Gastrocnemius medialis (tissue), 4 donors: ENCODE measurements at regions not wholly inside any gene's neighbourhood (a gene's known extent, or its start where the extent isn't known, plus 50 kb on each side); places are given as distances from the start of the nearest gene placed in this dataset.

Experiments used
- CTCF ChIP-seq, 5 experiments: fragments of 450-650 bp in 3 of 5; fragments of 200-600 bp in 2 of 5; sonication (generic) in 2 of 5; IDR thresholded peaks in 4 of 5; conservative IDR thresholded peaks in 1 of 5; 1 replicate in 4 of 5; 2 replicates in 1 of 5; pipeline ENCODE4 v1.5.1; 2016 to 2019; ENCODE audit warnings: antibody characterized with exemption in 5 of 5, mild to moderate bottlenecking in 3 of 5, moderate library complexity in 3 of 5
- POLR2A ChIP-seq, 2 donors: fragments of 450-650 bp; IDR thresholded peaks; one replicate each; pipeline ENCODE4 v1.6.1; 2017; ENCODE audit warnings: antibody characterized with exemption in 2 of 2, mild to moderate bottlenecking in 2 of 2, moderate library complexity in 2 of 2

DNA sequence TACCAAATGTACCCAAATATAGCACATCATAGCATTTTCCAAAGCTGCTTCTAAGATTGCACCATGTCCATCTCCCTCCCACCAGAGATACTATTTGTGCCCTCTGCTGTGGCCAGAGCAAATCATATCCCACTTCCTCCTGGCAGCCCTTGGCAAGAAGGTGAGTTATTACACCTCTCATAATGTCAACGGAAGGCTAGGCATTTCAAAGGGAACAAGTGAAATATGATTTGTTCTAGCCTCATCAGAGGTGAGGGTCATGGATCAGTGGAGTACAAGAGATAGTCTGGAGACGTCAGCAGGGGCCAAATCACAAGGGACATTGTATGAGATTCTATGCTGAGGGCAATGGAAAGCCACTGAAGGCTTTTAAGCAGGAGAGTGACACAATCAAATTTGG, 90.2 kb upstream of the BCAR3 start:
- TF ChIP-seq CTCF (IDR thresholded peaks at IDR 0.05 in 4 of 5, conservative IDR thresholded peaks at IDR 0.05 in 1 of 5) (no peak), POLR2A (IDR thresholded peaks at IDR 0.05) (no peak)
